Endothelial cell of umbilical vein (primary cell): ENCODE measurements at regions not wholly inside any gene's neighbourhood (a gene's known extent, or its start where the extent isn't known, plus 50 kb on each side); places are given as distances from the start of the nearest gene placed in this dataset.

Experiments used
- EZH2 ChIP-seq: IDR thresholded peaks from 2 replicates; pipeline ENCODE4 v1.6.1; 2012; ENCODE audit warnings: borderline replicate concordance, low read depth, mild to moderate bottlenecking, moderate library complexity, low read length, inconsistent platforms; ENCODE audit not compliant: severe bottlenecking
- GATA2 ChIP-seq: IDR thresholded peaks from 2 replicates; pipeline ENCODE4 v1.7.0; 2011; ENCODE audit warnings: low read depth, mild to moderate bottlenecking, moderate library complexity, mixed read lengths, low read length; ENCODE audit not compliant: insufficient read length, insufficient read depth
- MAX ChIP-seq: IDR thresholded peaks from 2 replicates; pipeline ENCODE4 v1.6.1; 2011; ENCODE audit not compliant: insufficient read depth, insufficient read length
- POLR2A ChIP-seq: IDR thresholded peaks from 2 replicates; pipeline ENCODE4 v1.6.1; 2012; ENCODE audit warnings: low read depth, mild to moderate bottlenecking, control low read depth, low read length
- POLR2AphosphoS5 ChIP-seq: IDR thresholded peaks from 2 replicates; pipeline ENCODE4 v1.6.1; 2012; ENCODE audit warnings: low read depth, mild to moderate bottlenecking, control low read depth, low read length, moderate library complexity; ENCODE audit not compliant: insufficient read depth
- TF ChIP-seq, protein P1 (sequence below), 2 donors: IDR thresholded peaks; 1 replicate in 1 of 2; 2 replicates in 1 of 2; pipeline ENCODE4 v1.5.1; 2011; ENCODE audit warnings: low read length in 2 of 2, mild to moderate bottlenecking in 2 of 2, moderate library complexity in 2 of 2, control low read depth in 1 of 2, inconsistent platforms in 1 of 2, low read depth in 1 of 2; ENCODE audit not compliant: insufficient read depth in 1 of 2; ENCODE audit errors: extremely low read depth in 1 of 2

DNA sequence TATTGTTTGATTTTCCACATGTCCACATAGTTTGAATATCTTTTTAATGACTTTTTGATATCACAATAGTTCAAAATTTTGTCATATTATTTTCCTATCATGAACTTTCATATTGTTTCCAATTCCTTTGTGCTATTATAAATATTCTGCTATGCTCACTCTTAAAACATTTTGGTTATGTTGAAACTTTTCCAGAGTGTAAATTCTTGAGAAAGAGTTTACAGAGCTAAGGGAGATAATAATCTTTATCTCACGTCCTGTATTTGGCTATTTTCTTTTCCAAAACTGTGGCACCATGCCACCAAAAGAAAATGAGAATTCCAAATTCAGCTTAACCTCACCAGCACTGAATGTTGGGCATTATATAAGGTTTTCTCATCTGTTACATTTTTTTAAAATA lies 210.9 kb downstream of the TFAP2B start:
- TF ChIP-seq, protein P1, sequence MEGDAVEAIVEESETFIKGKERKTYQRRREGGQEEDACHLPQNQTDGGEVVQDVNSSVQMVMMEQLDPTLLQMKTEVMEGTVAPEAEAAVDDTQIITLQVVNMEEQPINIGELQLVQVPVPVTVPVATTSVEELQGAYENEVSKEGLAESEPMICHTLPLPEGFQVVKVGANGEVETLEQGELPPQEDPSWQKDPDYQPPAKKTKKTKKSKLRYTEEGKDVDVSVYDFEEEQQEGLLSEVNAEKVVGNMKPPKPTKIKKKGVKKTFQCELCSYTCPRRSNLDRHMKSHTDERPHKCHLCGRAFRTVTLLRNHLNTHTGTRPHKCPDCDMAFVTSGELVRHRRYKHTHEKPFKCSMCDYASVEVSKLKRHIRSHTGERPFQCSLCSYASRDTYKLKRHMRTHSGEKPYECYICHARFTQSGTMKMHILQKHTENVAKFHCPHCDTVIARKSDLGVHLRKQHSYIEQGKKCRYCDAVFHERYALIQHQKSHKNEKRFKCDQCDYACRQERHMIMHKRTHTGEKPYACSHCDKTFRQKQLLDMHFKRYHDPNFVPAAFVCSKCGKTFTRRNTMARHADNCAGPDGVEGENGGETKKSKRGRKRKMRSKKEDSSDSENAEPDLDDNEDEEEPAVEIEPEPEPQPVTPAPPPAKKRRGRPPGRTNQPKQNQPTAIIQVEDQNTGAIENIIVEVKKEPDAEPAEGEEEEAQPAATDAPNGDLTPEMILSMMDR (IDR thresholded peaks at IDR 0.05; ENCODE audit: extremely low read depth in 1 of 2, insufficient read depth in 1 of 2, low read depth in 1 of 2, low read length in 2 of 2), result no peak
- no peak for TF ChIP-seq POLR2A
- TF ChIP-seq EZH2, result no peak
- no peak for TF ChIP-seq POLR2AphosphoS5
- TF ChIP-seq MAX, result no peak
- TF ChIP-seq GATA2, result no peak
